ENCODE measurements at regions not wholly inside any gene's neighbourhood (a gene's known extent, or its start where the extent isn't known, plus 50 kb on each side); places are given as distances from the start of the nearest gene placed in this dataset.

DNA sequence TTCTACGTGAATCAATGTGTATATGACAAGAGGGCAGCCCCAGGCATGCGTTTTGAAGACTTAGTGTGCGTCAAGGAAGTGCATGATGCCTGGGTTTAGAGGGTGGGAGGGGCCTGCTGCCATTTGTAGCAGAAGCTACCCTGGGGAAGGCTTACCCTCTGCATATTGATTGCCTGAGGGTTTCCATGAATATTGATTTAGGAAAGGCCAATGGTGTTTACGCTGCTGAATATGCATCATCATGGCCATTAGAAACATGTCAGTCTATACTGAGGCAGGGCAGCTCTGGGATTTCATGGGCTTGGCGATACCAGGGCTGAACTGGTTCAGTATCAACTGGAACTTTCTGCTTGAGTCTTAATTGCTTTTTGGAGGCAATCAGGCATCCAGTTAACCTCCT is 259.3 kb downstream of the DCDC2C start:
- Histone ChIP-seq H3K79me2 (no peaks in the 10 kb centered on the region), H3K9me3 (ENCODE audit: control insufficient read depth, low read length) (no peaks in the 10 kb centered on the region), H3K4me2 (ENCODE audit: low read length) (no peak overlapping the region), H3K9ac (no peak overlapping the region), H2AFZ (no peak overlapping the region), H3K4me3 (ENCODE audit: low read depth, low read length) (no peak overlapping the region), H3K27ac (no peak overlapping the region), H3K4me1 (no peaks in the 10 kb centered on the region), H3K36me3 (ENCODE audit: control insufficient read depth, insufficient read depth, low read length) (no peaks in the 10 kb centered on the region), H3K27me3 (ENCODE audit: control insufficient read depth, insufficient read depth, low read length) (no peaks in the 10 kb centered on the region)
- TF ChIP-seq, protein P1, sequence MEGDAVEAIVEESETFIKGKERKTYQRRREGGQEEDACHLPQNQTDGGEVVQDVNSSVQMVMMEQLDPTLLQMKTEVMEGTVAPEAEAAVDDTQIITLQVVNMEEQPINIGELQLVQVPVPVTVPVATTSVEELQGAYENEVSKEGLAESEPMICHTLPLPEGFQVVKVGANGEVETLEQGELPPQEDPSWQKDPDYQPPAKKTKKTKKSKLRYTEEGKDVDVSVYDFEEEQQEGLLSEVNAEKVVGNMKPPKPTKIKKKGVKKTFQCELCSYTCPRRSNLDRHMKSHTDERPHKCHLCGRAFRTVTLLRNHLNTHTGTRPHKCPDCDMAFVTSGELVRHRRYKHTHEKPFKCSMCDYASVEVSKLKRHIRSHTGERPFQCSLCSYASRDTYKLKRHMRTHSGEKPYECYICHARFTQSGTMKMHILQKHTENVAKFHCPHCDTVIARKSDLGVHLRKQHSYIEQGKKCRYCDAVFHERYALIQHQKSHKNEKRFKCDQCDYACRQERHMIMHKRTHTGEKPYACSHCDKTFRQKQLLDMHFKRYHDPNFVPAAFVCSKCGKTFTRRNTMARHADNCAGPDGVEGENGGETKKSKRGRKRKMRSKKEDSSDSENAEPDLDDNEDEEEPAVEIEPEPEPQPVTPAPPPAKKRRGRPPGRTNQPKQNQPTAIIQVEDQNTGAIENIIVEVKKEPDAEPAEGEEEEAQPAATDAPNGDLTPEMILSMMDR (IDR thresholded peaks at IDR 0.05): no peak

DNA sequence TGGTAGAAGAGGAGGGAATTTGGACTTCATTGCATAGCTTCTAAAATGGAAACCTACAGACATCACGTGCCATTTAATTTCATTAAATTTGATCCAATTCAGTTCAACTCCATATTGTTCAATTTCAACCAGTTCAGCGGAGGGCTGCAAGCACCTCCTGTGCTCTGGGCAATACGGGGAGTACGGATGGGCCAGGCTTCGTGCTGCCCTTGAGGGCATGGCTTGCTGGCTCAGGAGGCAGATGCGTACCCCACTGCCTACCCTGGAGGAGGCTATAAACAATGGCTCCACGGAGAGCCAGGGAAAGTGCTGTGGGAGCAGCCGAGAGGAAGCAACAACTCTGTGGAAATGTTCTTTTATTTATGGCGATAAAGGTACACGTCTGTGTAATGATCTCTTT is 261.8 kb downstream of the DCDC2C start:
- no peak overlapping the region for H3K4me2 ChIP-seq (ENCODE audit: low read length)
- no peak overlapping the region for H3K9ac ChIP-seq
- H3K4me1 ChIP-seq: no peaks in the 10 kb centered on the region
- H3K4me3 ChIP-seq (ENCODE audit: low read depth, low read length): no peak overlapping the region
- no peaks in the 10 kb centered on the region for H3K9me3 ChIP-seq (ENCODE audit: control insufficient read depth, low read length)
- H3K27me3 ChIP-seq (ENCODE audit: control insufficient read depth, insufficient read depth, low read length): no peaks in the 10 kb centered on the region
- no peaks in the 10 kb centered on the region for H3K79me2 ChIP-seq
- no peaks in the 10 kb centered on the region for H3K36me3 ChIP-seq (ENCODE audit: control insufficient read depth, insufficient read depth, low read length)
- H3K27ac ChIP-seq: no peak overlapping the region
- TF ChIP-seq, protein P1 (IDR thresholded peaks at IDR 0.05): no peak
- H2AFZ ChIP-seq: no peak overlapping the region

DNA sequence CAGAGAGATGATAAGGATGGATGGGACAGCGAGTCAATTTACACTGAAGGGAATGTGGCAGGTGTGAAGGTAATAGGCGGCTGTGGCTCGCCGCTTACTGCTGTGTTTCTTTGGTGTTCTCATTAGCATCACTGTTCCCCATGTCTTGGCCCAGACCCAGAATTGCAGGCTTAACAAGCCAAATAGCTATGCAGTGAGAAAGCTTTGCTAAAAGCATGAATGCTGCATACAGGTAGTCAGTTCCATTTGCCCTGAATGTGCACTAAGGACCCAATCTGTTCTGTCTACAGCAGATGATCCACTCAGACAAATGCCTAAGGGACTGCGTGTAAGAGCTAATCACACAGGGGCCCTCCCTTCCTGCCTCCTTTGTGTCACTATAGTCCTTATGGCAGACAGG is 262.6 kb downstream of the DCDC2C start:
- no peak overlapping the region for H3K9ac ChIP-seq
- no peak overlapping the region for H2AFZ ChIP-seq
- H3K4me2 ChIP-seq (ENCODE audit: low read length): no peak overlapping the region
- H3K79me2 ChIP-seq: no peaks in the 10 kb centered on the region
- no peaks in the 10 kb centered on the region for H3K27me3 ChIP-seq (ENCODE audit: control insufficient read depth, insufficient read depth, low read length)
- TF ChIP-seq, protein P1 (IDR thresholded peaks at IDR 0.05): no peak
- H3K36me3 ChIP-seq (ENCODE audit: control insufficient read depth, insufficient read depth, low read length): no peaks in the 10 kb centered on the region
- H3K4me1 ChIP-seq: no peaks in the 10 kb centered on the region
- H3K27ac ChIP-seq: no peak overlapping the region
- no peak overlapping the region for H3K4me3 ChIP-seq (ENCODE audit: low read depth, low read length)
- no peaks in the 10 kb centered on the region for H3K9me3 ChIP-seq (ENCODE audit: control insufficient read depth, low read length)

DNA sequence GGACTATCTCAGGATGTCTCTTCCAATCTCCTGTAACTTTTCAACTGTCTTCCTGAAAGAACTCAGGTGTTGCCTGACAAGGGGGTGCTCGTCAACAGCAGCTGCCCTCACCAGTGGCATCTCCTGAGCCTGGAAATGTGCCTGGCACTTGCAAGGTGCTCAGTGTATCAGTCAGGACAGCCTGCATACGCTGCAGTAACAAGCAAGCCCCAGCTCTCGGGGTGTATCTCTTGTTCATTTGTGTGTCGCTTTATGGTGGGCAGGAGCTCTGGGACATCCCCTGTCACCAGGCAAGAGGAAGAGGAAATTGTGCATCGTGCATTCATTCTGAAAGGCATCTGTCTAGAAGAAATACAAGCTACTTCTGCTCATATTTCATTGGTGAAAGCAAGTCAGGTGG is 263.1 kb downstream of the DCDC2C start:
- Histone ChIP-seq H3K36me3 (ENCODE audit: control insufficient read depth, insufficient read depth, low read length) (no peaks in the 10 kb centered on the region), H3K27ac (no peak overlapping the region), H3K4me1 (no peaks in the 10 kb centered on the region), H3K9me3 (ENCODE audit: control insufficient read depth, low read length) (no peaks in the 10 kb centered on the region), H3K27me3 (ENCODE audit: control insufficient read depth, insufficient read depth, low read length) (no peaks in the 10 kb centered on the region), H3K4me2 (ENCODE audit: low read length) (no peak overlapping the region), H3K79me2 (no peaks in the 10 kb centered on the region), H2AFZ (no peak overlapping the region), H3K4me3 (ENCODE audit: low read depth, low read length) (no peak overlapping the region), H3K9ac (no peak overlapping the region)
- TF ChIP-seq, protein P1 (IDR thresholded peaks at IDR 0.05): no peak

DNA sequence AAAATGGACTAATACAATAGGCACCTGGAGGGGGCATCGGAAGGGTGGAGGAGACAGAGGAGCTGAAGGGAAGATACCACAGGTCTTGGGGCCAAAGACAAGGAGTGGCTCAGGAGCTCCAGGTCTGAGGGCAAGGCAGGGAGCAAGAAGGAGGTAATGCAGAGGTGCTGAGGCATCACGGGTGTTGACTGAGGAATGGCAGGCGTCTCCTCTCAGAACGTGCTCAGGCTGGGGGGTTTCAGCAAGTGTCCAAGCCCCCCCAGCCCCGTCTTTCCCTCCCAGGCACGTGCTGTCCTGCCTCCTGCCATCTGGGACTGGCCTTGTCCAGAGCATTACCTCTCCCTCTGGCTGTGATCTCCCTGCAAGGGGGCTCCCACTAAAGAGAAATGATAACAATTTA is 265.4 kb downstream of the DCDC2C start:
- Histone ChIP-seq H3K27ac (no peak overlapping the region), H3K9me3 (ENCODE audit: control insufficient read depth, low read length) (no peaks in the 10 kb centered on the region), H3K4me1 (no peaks in the 10 kb centered on the region), H3K27me3 (ENCODE audit: control insufficient read depth, insufficient read depth, low read length) (no peaks in the 10 kb centered on the region), H3K4me2 (ENCODE audit: low read length) (no peak overlapping the region), H3K4me3 (ENCODE audit: low read depth, low read length) (no peak overlapping the region), H3K36me3 (ENCODE audit: control insufficient read depth, insufficient read depth, low read length) (no peaks in the 10 kb centered on the region), H3K9ac (no peak overlapping the region), H3K79me2 (no peaks in the 10 kb centered on the region), H2AFZ (no peak overlapping the region)
- TF ChIP-seq, protein P1 (IDR thresholded peaks at IDR 0.05): no peak

All from parathyroid adenoma (tissue), 2 donors.